ENCODE measurements at regions not wholly inside any gene's neighbourhood (a gene's known extent, or its start where the extent isn't known, plus 50 kb on each side); places are given as distances from the start of the nearest gene placed in this dataset.
A peak's percentile ranks its signal among the peaks of the same experiment; 100 is the strongest.

DNA sequence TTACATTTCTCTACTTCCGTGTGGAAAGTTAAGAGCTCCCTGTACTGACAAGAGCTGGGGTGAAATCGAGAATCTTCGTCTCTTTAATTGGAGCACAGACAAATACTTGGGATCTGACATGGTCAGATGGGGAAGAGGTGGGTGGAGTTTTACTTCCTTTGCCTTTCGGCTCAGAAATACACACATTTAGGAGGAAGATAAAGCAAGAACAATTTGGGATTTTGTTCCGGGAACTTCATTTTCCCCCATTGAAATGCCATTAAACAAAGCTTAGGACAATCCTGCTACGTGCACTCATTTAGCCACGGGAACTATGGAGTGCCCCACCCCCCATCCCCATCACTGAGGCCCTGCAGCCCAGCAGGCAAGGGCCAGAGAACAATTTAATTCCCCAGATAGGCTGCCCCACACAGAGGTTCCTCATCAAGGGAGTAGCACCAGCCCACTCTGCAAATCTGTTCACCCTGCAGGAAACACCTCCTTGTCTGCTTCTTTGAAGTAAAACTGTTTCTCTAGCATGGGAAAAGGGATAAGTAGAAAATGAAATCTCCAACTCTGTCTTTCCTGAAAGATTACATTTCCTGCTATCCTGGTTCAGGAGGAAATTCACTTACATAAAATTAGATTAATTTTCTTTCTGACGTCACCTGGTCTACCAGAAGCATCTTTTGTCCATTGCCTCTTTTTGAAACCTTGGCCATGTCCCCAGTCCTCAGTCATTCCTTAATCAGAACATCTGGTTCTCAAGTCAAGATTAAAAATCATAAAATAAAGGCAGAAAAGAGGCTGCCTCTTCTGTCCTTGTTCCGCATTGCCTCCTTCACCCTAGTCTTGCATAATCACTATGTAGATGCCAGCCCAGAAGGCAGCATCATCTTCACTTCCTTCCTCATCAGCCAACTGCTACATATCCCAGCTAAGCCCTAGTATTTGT is 206.4 kb downstream of the ENC1 start:
- no peaks in the 10 kb centered on the region for H3K27me3 Mint-ChIP-seq (ENCODE audit: low read depth)
- no peaks in the 10 kb centered on the region for H3K36me3 Mint-ChIP-seq (ENCODE audit: low read depth)

DNA sequence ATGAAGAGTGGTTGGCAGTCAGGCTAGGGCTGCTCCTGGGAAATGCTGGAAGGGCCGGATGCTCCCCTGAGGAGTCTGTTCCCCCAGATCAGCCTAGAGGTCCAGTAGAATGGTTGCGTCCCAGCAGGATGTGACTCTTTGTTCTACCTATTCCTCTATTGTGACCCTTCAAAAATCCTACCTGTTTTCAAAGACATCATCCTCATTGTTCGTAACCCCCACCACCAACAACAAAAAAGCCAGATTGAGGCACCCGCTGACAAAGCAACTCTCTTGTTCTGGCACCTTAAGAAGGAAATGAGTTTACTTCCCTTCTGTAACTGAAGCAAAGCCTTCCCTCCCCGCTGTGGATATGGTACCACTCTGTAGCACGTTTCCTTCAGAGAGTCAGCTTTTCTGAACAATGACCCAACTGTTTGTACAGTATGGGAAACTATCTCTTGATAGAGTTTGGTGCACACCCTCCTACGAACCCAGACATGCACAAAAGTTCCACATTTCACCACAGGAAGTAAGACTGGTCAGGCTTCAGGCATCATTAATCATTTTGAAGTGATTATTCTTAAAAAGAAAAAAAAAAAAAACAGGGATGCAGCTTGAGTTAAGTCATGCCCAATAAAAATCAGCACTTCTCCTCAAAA is 207.2 kb downstream of the ENC1 start:
- TF ChIP-seq, protein P1, sequence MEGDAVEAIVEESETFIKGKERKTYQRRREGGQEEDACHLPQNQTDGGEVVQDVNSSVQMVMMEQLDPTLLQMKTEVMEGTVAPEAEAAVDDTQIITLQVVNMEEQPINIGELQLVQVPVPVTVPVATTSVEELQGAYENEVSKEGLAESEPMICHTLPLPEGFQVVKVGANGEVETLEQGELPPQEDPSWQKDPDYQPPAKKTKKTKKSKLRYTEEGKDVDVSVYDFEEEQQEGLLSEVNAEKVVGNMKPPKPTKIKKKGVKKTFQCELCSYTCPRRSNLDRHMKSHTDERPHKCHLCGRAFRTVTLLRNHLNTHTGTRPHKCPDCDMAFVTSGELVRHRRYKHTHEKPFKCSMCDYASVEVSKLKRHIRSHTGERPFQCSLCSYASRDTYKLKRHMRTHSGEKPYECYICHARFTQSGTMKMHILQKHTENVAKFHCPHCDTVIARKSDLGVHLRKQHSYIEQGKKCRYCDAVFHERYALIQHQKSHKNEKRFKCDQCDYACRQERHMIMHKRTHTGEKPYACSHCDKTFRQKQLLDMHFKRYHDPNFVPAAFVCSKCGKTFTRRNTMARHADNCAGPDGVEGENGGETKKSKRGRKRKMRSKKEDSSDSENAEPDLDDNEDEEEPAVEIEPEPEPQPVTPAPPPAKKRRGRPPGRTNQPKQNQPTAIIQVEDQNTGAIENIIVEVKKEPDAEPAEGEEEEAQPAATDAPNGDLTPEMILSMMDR (IDR thresholded peaks at IDR 0.05) = no peak
- peaks cover 8% of the 10 kb centered on the region for H3K9me3 Mint-ChIP-seq (ENCODE audit: low read depth)
- H3K36me3 Mint-ChIP-seq (ENCODE audit: low read depth) = no peaks in the 10 kb centered on the region
- H3K4me3 Mint-ChIP-seq (ENCODE audit: unreplicated experiment) = peak overlapping the region; percentile 51
- no peaks in the 10 kb centered on the region for H3K27me3 Mint-ChIP-seq (ENCODE audit: low read depth)
- DNase-seq (ENCODE audit: low spot score) = no peak
- H3K4me1 Mint-ChIP-seq (ENCODE audit: low read depth) = peaks cover 16% of the 10 kb centered on the region
- H3K27ac Mint-ChIP-seq (ENCODE audit: unreplicated experiment) = no peak overlapping the region

More for the DNA sequence above, 206.4 kb downstream of the ENC1 start:
- Mint-ChIP-seq H3K4me1 (ENCODE audit: low read depth) (peaks cover 16% of the 10 kb centered on the region), H3K4me3 (ENCODE audit: unreplicated experiment) (peak overlapping the region; percentile 51), H3K9me3 (ENCODE audit: low read depth) (peaks cover 8% of the 10 kb centered on the region), H3K27ac (ENCODE audit: unreplicated experiment) (peak overlapping the region; percentile 18)
- no peak for DNase-seq (ENCODE audit: low spot score)
- TF ChIP-seq, protein P1 (IDR thresholded peaks at IDR 0.05) = no peak

GRCh38 chr5:74432721-74433120 is 207.8 kb downstream of the ENC1 start:
- Mint-ChIP-seq H3K36me3 (ENCODE audit: low read depth) (no peaks in the 10 kb centered on the region), H3K27me3 (ENCODE audit: low read depth) (no peaks in the 10 kb centered on the region)
- no peak for DNase-seq (ENCODE audit: low spot score)

GRCh38 chr5:74432216-74432615 is 208.3 kb downstream of the ENC1 start:
- H3K36me3 Mint-ChIP-seq (ENCODE audit: low read depth) = no peaks in the 10 kb centered on the region

More at GRCh38 chr5:74432721-74433120, 207.8 kb downstream of the ENC1 start:
- TF ChIP-seq, protein P1 (IDR thresholded peaks at IDR 0.05) = no peak
- Mint-ChIP-seq H3K4me1 (ENCODE audit: low read depth) (peaks cover 16% of the 10 kb centered on the region), H3K27ac (ENCODE audit: unreplicated experiment) (no peak overlapping the region), H3K9me3 (ENCODE audit: low read depth) (peaks cover 8% of the 10 kb centered on the region), H3K4me3 (ENCODE audit: unreplicated experiment) (no peak overlapping the region)

GRCh38 chr5:74431290-74431669 is 209.2 kb downstream of the ENC1 start:
- Mint-ChIP-seq H3K9me3 (ENCODE audit: low read depth) (peaks cover under 1% of the 10 kb centered on the region), H3K27me3 (ENCODE audit: low read depth) (no peaks in the 10 kb centered on the region), H3K4me1 (ENCODE audit: low read depth) (peaks cover 16% of the 10 kb centered on the region), H3K27ac (ENCODE audit: unreplicated experiment) (no peak overlapping the region), H3K4me3 (ENCODE audit: unreplicated experiment) (no peak overlapping the region), H3K36me3 (ENCODE audit: low read depth) (no peaks in the 10 kb centered on the region)
- TF ChIP-seq, protein P1 (IDR thresholded peaks at IDR 0.05) = no peak
- no peak for DNase-seq (ENCODE audit: low spot score)

More at GRCh38 chr5:74432216-74432615, 208.3 kb downstream of the ENC1 start:
- H3K9me3 Mint-ChIP-seq (ENCODE audit: low read depth) = peaks cover 5% of the 10 kb centered on the region
- no peak overlapping the region for H3K4me3 Mint-ChIP-seq (ENCODE audit: unreplicated experiment)
- TF ChIP-seq, protein P1 (IDR thresholded peaks at IDR 0.05) = no peak
- DNase-seq (ENCODE audit: low spot score) = no peak
- no peaks in the 10 kb centered on the region for H3K27me3 Mint-ChIP-seq (ENCODE audit: low read depth)
- peaks cover 16% of the 10 kb centered on the region for H3K4me1 Mint-ChIP-seq (ENCODE audit: low read depth)
- H3K27ac Mint-ChIP-seq (ENCODE audit: unreplicated experiment) = no peak overlapping the region
